DND-41 (cell line): ENCODE measurements at regions not wholly inside any gene's neighbourhood (a gene's known extent, or its start where the extent isn't known, plus 50 kb on each side); places are given as distances from the start of the nearest gene placed in this dataset.

ENCODE experiments used
- EZH2 ChIP-seq: IDR thresholded peaks from 3 replicates; pipeline ENCODE4 v1.6.1; 2012; ENCODE audit warnings: borderline replicate concordance, low read depth, mild to moderate bottlenecking, moderate library complexity, low read length, inconsistent platforms; ENCODE audit not compliant: severe bottlenecking
- TF ChIP-seq, protein P1 (sequence below): IDR thresholded peaks from 2 replicates; pipeline ENCODE4 v1.5.1; 2012; ENCODE audit warnings: borderline replicate concordance, low read length, moderate library complexity, mild to moderate bottlenecking; ENCODE audit not compliant: poor library complexity, severe bottlenecking; ENCODE audit errors: extremely low read depth

- TF ChIP-seq, protein P1, sequence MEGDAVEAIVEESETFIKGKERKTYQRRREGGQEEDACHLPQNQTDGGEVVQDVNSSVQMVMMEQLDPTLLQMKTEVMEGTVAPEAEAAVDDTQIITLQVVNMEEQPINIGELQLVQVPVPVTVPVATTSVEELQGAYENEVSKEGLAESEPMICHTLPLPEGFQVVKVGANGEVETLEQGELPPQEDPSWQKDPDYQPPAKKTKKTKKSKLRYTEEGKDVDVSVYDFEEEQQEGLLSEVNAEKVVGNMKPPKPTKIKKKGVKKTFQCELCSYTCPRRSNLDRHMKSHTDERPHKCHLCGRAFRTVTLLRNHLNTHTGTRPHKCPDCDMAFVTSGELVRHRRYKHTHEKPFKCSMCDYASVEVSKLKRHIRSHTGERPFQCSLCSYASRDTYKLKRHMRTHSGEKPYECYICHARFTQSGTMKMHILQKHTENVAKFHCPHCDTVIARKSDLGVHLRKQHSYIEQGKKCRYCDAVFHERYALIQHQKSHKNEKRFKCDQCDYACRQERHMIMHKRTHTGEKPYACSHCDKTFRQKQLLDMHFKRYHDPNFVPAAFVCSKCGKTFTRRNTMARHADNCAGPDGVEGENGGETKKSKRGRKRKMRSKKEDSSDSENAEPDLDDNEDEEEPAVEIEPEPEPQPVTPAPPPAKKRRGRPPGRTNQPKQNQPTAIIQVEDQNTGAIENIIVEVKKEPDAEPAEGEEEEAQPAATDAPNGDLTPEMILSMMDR, result no peak
- no peak for TF ChIP-seq EZH2
These were observed 399.8 kb downstream of the KCNJ2 start for GRCh38 chr17:70569128-70569527.
